ENCODE measurements at regions not wholly inside any gene's neighbourhood (a gene's known extent, or its start where the extent isn't known, plus 50 kb on each side); places are given as distances from the start of the nearest gene placed in this dataset.

DNA sequence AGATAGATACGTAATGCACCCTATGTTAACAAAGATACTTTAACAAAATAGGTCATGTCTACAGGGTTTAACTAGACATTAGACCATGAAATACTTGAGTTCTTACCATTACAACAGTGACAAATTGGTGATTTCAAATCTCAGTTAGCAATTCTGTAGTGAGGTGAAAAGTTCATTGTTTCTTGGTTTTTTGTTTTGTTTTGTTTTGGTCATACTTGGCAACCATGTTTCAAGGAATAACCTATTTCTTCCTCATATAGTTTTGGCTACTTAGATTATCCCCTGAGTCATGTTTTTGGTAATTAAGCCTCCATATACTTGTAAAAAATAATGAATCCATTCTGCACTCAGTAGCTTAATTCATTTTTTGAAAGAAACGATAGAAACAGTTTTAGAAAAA, 1200.4 kb downstream of the DIAPH3 start:
- no peaks in the 10 kb centered on the region for H3K79me2 ChIP-seq (ENCODE audit: low read length)
- no peak overlapping the region for H2AFZ ChIP-seq (ENCODE audit: low read length)
- no peak for DNase-seq
- no peaks in the 10 kb centered on the region for H3K9me3 ChIP-seq (ENCODE audit: low read length)
- no peak overlapping the region for H3K27ac ChIP-seq (ENCODE audit: low read length)
- H3K9ac ChIP-seq (ENCODE audit: low read length) = no peak overlapping the region
- no peak for ATAC-seq
- intact Hi-C loops (cut with micrococcal nuclease) = no loop called here
- ChIA-PET POLR2A (ENCODE audit: unreplicated experiment) (no interaction called here), CTCF (no interaction called here)
- no peak overlapping the region for H3K4me3 ChIP-seq (ENCODE audit: low read length)
- H3F3A ChIP-seq (ENCODE audit: low read length, unreplicated experiment) = no peaks in the 10 kb centered on the region
- no peaks in the 10 kb centered on the region for H3K9me2 ChIP-seq (replicated peaks; ENCODE audit: low read length)
- no peaks in the 10 kb centered on the region for H3K4me1 ChIP-seq (ENCODE audit: insufficient read depth, low read length)
- H3K4me2 ChIP-seq (ENCODE audit: low read length) = no peak overlapping the region
- no peak for TF ChIP-seq EZH2 (IDR thresholded peaks at IDR 0.05; ENCODE audit: low read length, unreplicated experiment)
- no peak for TF ChIP-seq EZH2phosphoT487 (IDR thresholded peaks at IDR 0.05; ENCODE audit: borderline replicate concordance, low read length)
- TF ChIP-seq CTCF (conservative IDR thresholded peaks at IDR 0.05; ENCODE audit: low read depth, low read length) = no peak
- no TSS peak for BruUV-seq (replicated peaks)
- H4K20me1 ChIP-seq (ENCODE audit: low read length) = no peaks in the 10 kb centered on the region
- H3K27me3 ChIP-seq (ENCODE audit: low read length) = no peaks in the 10 kb centered on the region
- no peaks in the 10 kb centered on the region for H3K36me3 ChIP-seq (ENCODE audit: low read depth, low read length)

DNA sequence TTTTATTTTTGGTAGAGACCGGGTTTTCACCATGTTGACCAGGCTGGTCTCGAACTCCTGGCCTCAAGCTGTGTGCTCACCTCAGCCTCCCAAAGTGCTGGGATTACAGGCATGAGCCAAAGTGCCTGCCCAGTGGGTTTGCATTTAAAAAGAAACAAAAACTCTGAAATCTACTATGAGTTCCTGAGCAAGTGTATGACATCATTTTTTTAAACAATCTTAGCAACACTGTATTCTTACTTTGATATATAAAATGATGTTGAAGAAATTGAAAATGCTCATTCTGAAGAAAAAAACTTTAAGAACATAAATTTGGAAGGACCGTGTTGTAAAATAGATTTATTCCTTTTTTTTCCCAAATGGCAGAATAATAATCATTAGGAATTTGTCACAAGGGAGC, 1199.7 kb downstream of the DIAPH3 start:
- CTCF ChIA-PET = no interaction called here
- H3K79me2 ChIP-seq (ENCODE audit: low read length) = no peaks in the 10 kb centered on the region
- intact Hi-C loops (cut with micrococcal nuclease) = no loop called here

GRCh38 chr13:58977085-58977484, 1186.6 kb downstream of the DIAPH3 start:
- Histone ChIP-seq H3K9me3 (ENCODE audit: low read length) (no peaks in the 10 kb centered on the region), H3K4me1 (ENCODE audit: insufficient read depth, low read length) (no peaks in the 10 kb centered on the region), H3K9me2 (replicated peaks; ENCODE audit: low read length) (no peaks in the 10 kb centered on the region), H3F3A (ENCODE audit: low read length, unreplicated experiment) (no peaks in the 10 kb centered on the region), H3K36me3 (ENCODE audit: low read depth, low read length) (no peaks in the 10 kb centered on the region), H2AFZ (ENCODE audit: low read length) (no peak overlapping the region), H4K20me1 (ENCODE audit: low read length) (no peaks in the 10 kb centered on the region), H3K9ac (ENCODE audit: low read length) (no peak overlapping the region), H3K4me3 (ENCODE audit: low read length) (no peak overlapping the region), H3K27me3 (ENCODE audit: low read length) (no peaks in the 10 kb centered on the region), H3K4me2 (ENCODE audit: low read length) (no peak overlapping the region), H3K27ac (ENCODE audit: low read length) (no peak overlapping the region), H3K79me2 (ENCODE audit: low read length) (no peaks in the 10 kb centered on the region)
- ATAC-seq (no peak), DNase-seq (no peak)
- BruUV-seq (replicated peaks) = no TSS peak
- TF ChIP-seq CTCF (conservative IDR thresholded peaks at IDR 0.05; ENCODE audit: low read depth, low read length) (no peak), EZH2phosphoT487 (IDR thresholded peaks at IDR 0.05; ENCODE audit: borderline replicate concordance, low read length) (no peak), EZH2 (IDR thresholded peaks at IDR 0.05; ENCODE audit: low read length, unreplicated experiment) (no peak)
- ChIA-PET POLR2A (ENCODE audit: unreplicated experiment) (no interaction called here), CTCF (interaction anchor here (0.6 kb wide), 1 partner anchor 219 kb away, joined by 3 read pairs; no protein-coding TSS in a partner anchor)
- intact Hi-C loops (cut with micrococcal nuclease) = no loop called here

More for the DNA sequence above, 1199.7 kb downstream of the DIAPH3 start:
- no peaks in the 10 kb centered on the region for H3F3A ChIP-seq (ENCODE audit: low read length, unreplicated experiment)
- H2AFZ ChIP-seq (ENCODE audit: low read length) = no peak overlapping the region
- H3K27me3 ChIP-seq (ENCODE audit: low read length) = no peaks in the 10 kb centered on the region
- H3K9ac ChIP-seq (ENCODE audit: low read length) = no peak overlapping the region
- no peaks in the 10 kb centered on the region for H3K36me3 ChIP-seq (ENCODE audit: low read depth, low read length)
- no peak overlapping the region for H3K27ac ChIP-seq (ENCODE audit: low read length)
- no peaks in the 10 kb centered on the region for H3K4me1 ChIP-seq (ENCODE audit: insufficient read depth, low read length)
- no peak overlapping the region for H3K4me3 ChIP-seq (ENCODE audit: low read length)
- no TSS peak for BruUV-seq (replicated peaks)
- ATAC-seq = no peak
- H4K20me1 ChIP-seq (ENCODE audit: low read length) = no peaks in the 10 kb centered on the region
- no peaks in the 10 kb centered on the region for H3K9me2 ChIP-seq (replicated peaks; ENCODE audit: low read length)
- TF ChIP-seq CTCF (conservative IDR thresholded peaks at IDR 0.05; ENCODE audit: low read depth, low read length) = no peak
- no peak for TF ChIP-seq EZH2phosphoT487 (IDR thresholded peaks at IDR 0.05; ENCODE audit: borderline replicate concordance, low read length)
- no peak for TF ChIP-seq EZH2 (IDR thresholded peaks at IDR 0.05; ENCODE audit: low read length, unreplicated experiment)
- H3K9me3 ChIP-seq (ENCODE audit: low read length) = no peaks in the 10 kb centered on the region
- no peak overlapping the region for H3K4me2 ChIP-seq (ENCODE audit: low read length)
- POLR2A ChIA-PET (ENCODE audit: unreplicated experiment) = no interaction called here
- DNase-seq = no peak
